GM19372 (cell line): ENCODE measurements at regions not wholly inside any gene's neighbourhood (a gene's known extent, or its start where the extent isn't known, plus 50 kb on each side); places are given as distances from the start of the nearest gene placed in this dataset.

Experiments used
- ATAC-seq: cut with Tn5 transposase; IDR thresholded peaks from one replicate; pipeline ENCODE4 v1.9.1; 2021; ENCODE audit warnings: mild to moderate bottlenecking, low read depth, moderate library complexity; ENCODE audit not compliant: unreplicated experiment

- no peak for ATAC-seq
These were observed 301.2 kb upstream of the ADGRL2 start for GRCh38 chr1:81499487-81499886.

GRCh38 chr1:81498471-81499462 is 302.0 kb upstream of the ADGRL2 start:
- no peak for ATAC-seq

GRCh38 chr1:81496349-81496748 is 304.4 kb upstream of the ADGRL2 start:
- no peak for ATAC-seq

- no peak for ATAC-seq
These were observed 307.4 kb upstream of the ADGRL2 start for GRCh38 chr1:81493102-81493869.

- ATAC-seq = no peak
These were observed 308.1 kb upstream of the ADGRL2 start for GRCh38 chr1:81492628-81493027.

- ATAC-seq = no peak
These were observed 310.1 kb upstream of the ADGRL2 start for GRCh38 chr1:81490614-81491013.

- ATAC-seq = no peak
These were observed 311.3 kb upstream of the ADGRL2 start for GRCh38 chr1:81489372-81489934.

- no peak for ATAC-seq
These were observed 316.4 kb upstream of the ADGRL2 start for GRCh38 chr1:81484284-81484683.

- no peak for ATAC-seq
These were observed 322.5 kb upstream of the ADGRL2 start for GRCh38 chr1:81478219-81478618.

GRCh38 chr1:81477710-81478109 is 323.0 kb upstream of the ADGRL2 start:
- no peak for ATAC-seq

- no peak for ATAC-seq
These were observed 328.3 kb upstream of the ADGRL2 start for GRCh38 chr1:81472387-81472786.

- ATAC-seq = no peak
These were observed 329.5 kb upstream of the ADGRL2 start for GRCh38 chr1:81471255-81471654.

- ATAC-seq = no peak
These were observed 330.5 kb upstream of the ADGRL2 start for GRCh38 chr1:81470275-81470674.

- no peak for ATAC-seq
These were observed 333.4 kb upstream of the ADGRL2 start for GRCh38 chr1:81467383-81467782.

GRCh38 chr1:81466961-81467360 is 333.8 kb upstream of the ADGRL2 start:
- no peak for ATAC-seq

- no peak for ATAC-seq
These were observed 336.5 kb upstream of the ADGRL2 start for GRCh38 chr1:81463936-81464837.

- no peak for ATAC-seq
These were observed 341.7 kb upstream of the ADGRL2 start for GRCh38 chr1:81459043-81459442.

- ATAC-seq = no peak
These were observed 342.5 kb upstream of the ADGRL2 start for GRCh38 chr1:81458186-81458585.

- ATAC-seq = no peak
These were observed 345.3 kb upstream of the ADGRL2 start for GRCh38 chr1:81455481-81455880.

- no peak for ATAC-seq
These were observed 346.8 kb upstream of the ADGRL2 start for GRCh38 chr1:81453971-81454370.
